Keratinocyte (primary cell): ENCODE measurements at regions not wholly inside any gene's neighbourhood (a gene's known extent, or its start where the extent isn't known, plus 50 kb on each side); places are given as distances from the start of the nearest gene placed in this dataset.

Source experiments
- DNase-seq: peaks from one replicate; pipeline ENCODE4 v3.0.0-alpha.2; 2011; ENCODE audit warnings: low read depth, missing footprints, low spot score
- FAIRE-seq: peaks from 2 replicates; lab custom pipeline; 2011; peaks lifted over from hg19 to GRCh38; lab: Jason Lieb, UNC
- H2AFZ ChIP-seq: 2 replicates; pipeline ENCODE4 v1.6.0; 2012; ENCODE audit warnings: low read length, control low read depth, inconsistent platforms; ENCODE audit not compliant: control insufficient read depth
- H3K27ac ChIP-seq: 2 replicates; pipeline ENCODE4 v1.5.1; 2011; ENCODE audit warnings: low read length; ENCODE audit not compliant: control insufficient read depth, insufficient read depth
- H3K27me3 ChIP-seq: 3 replicates; pipeline ENCODE4 v1.6.0; 2011; ENCODE audit warnings: low read length; ENCODE audit not compliant: control insufficient read depth, insufficient read depth; ENCODE audit errors: extremely low read depth
- H3K36me3 ChIP-seq, 2 experiments: 2 replicates in 1 of 2; 3 replicates in 1 of 2; pipeline ENCODE4 v1.5.1; 2011; ENCODE audit warnings: low read length in 2 of 2, mild to moderate bottlenecking in 1 of 2; ENCODE audit not compliant: control insufficient read depth in 2 of 2, insufficient read depth in 2 of 2; ENCODE audit errors: extremely low read depth in 1 of 2
- H3K4me1 ChIP-seq: 3 replicates; pipeline ENCODE4 v1.5.1; 2011; ENCODE audit warnings: low read length; ENCODE audit not compliant: control insufficient read depth, insufficient read depth; ENCODE audit errors: extremely low read depth
- H3K4me2 ChIP-seq: 3 replicates; pipeline ENCODE4 v1.6.0; 2011; ENCODE audit warnings: low read depth, low read length; ENCODE audit not compliant: control insufficient read depth, insufficient read depth; ENCODE audit errors: extremely low read depth
- H3K4me3 ChIP-seq, 3 experiments: fragments of 200-600 bp in 1 of 3; sonication (generic) in 1 of 3; 2 replicates in 2 of 3; 3 replicates in 1 of 3; pipeline ENCODE4 v1.5.1; 2011 to 2016; ENCODE audit warnings: low read length in 3 of 3, mild to moderate bottlenecking in 3 of 3, control low read depth in 2 of 3, inconsistent platforms in 1 of 3, low read depth in 1 of 3, mixed read lengths in 1 of 3, mixed run types in 1 of 3, moderate library complexity in 1 of 3; ENCODE audit not compliant: control insufficient read depth in 2 of 3, insufficient read depth in 2 of 3; ENCODE audit errors: extremely low read depth in 1 of 3
- H3K79me2 ChIP-seq: 2 replicates; pipeline ENCODE4 v1.6.0; 2012; ENCODE audit warnings: low read length; ENCODE audit not compliant: control insufficient read depth, insufficient read depth
- H3K9ac ChIP-seq: 3 replicates; pipeline ENCODE4 v1.6.0; 2011; ENCODE audit warnings: low read length; ENCODE audit not compliant: control insufficient read depth, insufficient read depth; ENCODE audit errors: extremely low read depth
- H3K9me1 ChIP-seq: 3 replicates; pipeline ENCODE4 v1.6.0; 2011; ENCODE audit warnings: low read length; ENCODE audit not compliant: control insufficient read depth, insufficient read depth; ENCODE audit errors: extremely low read depth
- H3K9me3 ChIP-seq: 2 replicates; pipeline ENCODE4 v1.5.1; 2012; ENCODE audit warnings: low read depth, low read length; ENCODE audit not compliant: control insufficient read depth
- H4K20me1 ChIP-seq: 3 replicates; pipeline ENCODE4 v1.6.0; 2011; ENCODE audit warnings: low read length; ENCODE audit not compliant: control insufficient read depth, insufficient read depth; ENCODE audit errors: extremely low read depth
- EZH2 ChIP-seq: IDR thresholded peaks from one replicate; pipeline ENCODE4 v1.6.1; 2012; ENCODE audit warnings: inconsistent platforms, mild to moderate bottlenecking, low read length, moderate library complexity
- dilution Hi-C: fragments of 300-500 bp; cut with MboI; formaldehyde crosslinking; loops from one replicate; pipeline ENCODE4 v1.7.0; 2020; ENCODE audit warnings: low sequenced_read_pairs; ENCODE audit not compliant: extremely low pct_ligation_motif_present
- TF ChIP-seq, protein P1 (sequence below), 3 experiments: IDR thresholded peaks in 1 of 3; conservative IDR thresholded peaks in 1 of 3; optimal IDR thresholded peaks in 1 of 3; 2 replicates in 2 of 3; 3 replicates in 1 of 3; pipeline versions ENCODE3 to v1.5.1; 2011; ENCODE audit warnings: low read length in 3 of 3, mild to moderate bottlenecking in 3 of 3, moderate library complexity in 2 of 3, control low read depth in 1 of 3, inconsistent platforms in 1 of 3; ENCODE audit not compliant: insufficient read depth in 2 of 3; ENCODE audit errors: extremely low read depth in 1 of 3

DNA sequence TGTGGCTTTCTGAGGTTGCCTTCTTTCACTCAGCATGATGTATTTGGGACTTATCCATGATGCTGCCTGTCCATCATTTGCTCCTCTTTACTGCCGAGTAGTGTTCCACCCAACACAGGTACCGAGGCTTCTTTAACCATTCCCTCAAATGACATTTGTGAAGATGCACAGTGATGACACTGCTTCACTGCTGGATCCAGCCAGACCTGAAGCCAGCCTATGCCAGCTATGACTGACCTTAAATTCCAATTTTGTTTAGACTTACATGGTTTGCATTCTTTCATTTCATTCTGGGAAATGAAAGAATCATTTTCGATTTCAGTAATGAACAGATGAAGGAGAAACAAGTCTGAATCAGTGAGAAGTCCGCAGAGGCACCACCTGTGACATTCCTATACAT is 271.0 kb downstream of the AACS start:
- H3K4me3 ChIP-seq: no peak overlapping the region

DNA sequence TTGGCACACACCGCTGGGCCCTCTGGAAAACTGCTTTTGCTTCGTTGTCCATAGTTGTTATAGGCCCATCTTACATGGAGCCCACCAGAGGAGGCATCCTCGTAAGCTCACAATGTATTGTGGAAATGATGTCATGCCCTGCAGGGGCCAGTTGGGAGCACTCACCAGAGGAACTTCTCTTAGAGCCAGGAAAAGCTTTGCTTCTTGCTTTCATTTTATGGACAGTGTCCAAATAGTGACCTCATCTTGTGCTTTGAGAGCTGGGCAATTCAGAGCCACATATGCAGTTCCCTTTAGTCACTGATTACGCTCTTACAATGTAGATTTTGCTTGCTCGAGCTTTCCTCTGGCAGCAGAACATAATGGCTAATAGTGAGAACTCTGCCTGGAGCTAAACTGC is 275.6 kb downstream of the AACS start:
- Histone ChIP-seq H3K9me1 (no peaks in the 10 kb centered on the region), H3K4me1 (no peaks in the 10 kb centered on the region), H3K36me3 (no peaks in the 10 kb centered on the region), H3K9me3 (no peaks in the 10 kb centered on the region), H3K9ac (no peak overlapping the region), H3K4me3 (no peak overlapping the region), H3K79me2 (no peaks in the 10 kb centered on the region), H4K20me1 (no peaks in the 10 kb centered on the region), H3K27me3 (no peaks in the 10 kb centered on the region), H2AFZ (no peak overlapping the region), H3K4me2 (no peak overlapping the region), H3K27ac (no peak overlapping the region)
- no peak for TF ChIP-seq EZH2
- TF ChIP-seq, protein P1, sequence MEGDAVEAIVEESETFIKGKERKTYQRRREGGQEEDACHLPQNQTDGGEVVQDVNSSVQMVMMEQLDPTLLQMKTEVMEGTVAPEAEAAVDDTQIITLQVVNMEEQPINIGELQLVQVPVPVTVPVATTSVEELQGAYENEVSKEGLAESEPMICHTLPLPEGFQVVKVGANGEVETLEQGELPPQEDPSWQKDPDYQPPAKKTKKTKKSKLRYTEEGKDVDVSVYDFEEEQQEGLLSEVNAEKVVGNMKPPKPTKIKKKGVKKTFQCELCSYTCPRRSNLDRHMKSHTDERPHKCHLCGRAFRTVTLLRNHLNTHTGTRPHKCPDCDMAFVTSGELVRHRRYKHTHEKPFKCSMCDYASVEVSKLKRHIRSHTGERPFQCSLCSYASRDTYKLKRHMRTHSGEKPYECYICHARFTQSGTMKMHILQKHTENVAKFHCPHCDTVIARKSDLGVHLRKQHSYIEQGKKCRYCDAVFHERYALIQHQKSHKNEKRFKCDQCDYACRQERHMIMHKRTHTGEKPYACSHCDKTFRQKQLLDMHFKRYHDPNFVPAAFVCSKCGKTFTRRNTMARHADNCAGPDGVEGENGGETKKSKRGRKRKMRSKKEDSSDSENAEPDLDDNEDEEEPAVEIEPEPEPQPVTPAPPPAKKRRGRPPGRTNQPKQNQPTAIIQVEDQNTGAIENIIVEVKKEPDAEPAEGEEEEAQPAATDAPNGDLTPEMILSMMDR (optimal IDR thresholded peaks at IDR 0.05 in 1 of 3, IDR thresholded peaks at IDR 0.05 in 1 of 3, conservative IDR thresholded peaks at IDR 0.05 in 1 of 3; ENCODE audit: extremely low read depth in 1 of 3, insufficient read depth in 2 of 3, low read length in 3 of 3): no peak
- no peak for DNase-seq
- FAIRE-seq: no peak
- dilution Hi-C loops: no loop called here

More for the DNA sequence above, 271.0 kb downstream of the AACS start:
- no peaks in the 10 kb centered on the region for H3K4me1 ChIP-seq
- H3K27me3 ChIP-seq: no peaks in the 10 kb centered on the region
- H3K9ac ChIP-seq: no peak overlapping the region
- no peaks in the 10 kb centered on the region for H3K36me3 ChIP-seq
- dilution Hi-C loops: no loop called here
- TF ChIP-seq, protein P1 (optimal IDR thresholded peaks at IDR 0.05 in 1 of 3, IDR thresholded peaks at IDR 0.05 in 1 of 3, conservative IDR thresholded peaks at IDR 0.05 in 1 of 3; ENCODE audit: extremely low read depth in 1 of 3, insufficient read depth in 2 of 3, low read length in 3 of 3): no peak
- no peak for TF ChIP-seq EZH2
- no peaks in the 10 kb centered on the region for H3K9me3 ChIP-seq
- FAIRE-seq: no peak
- no peak overlapping the region for H2AFZ ChIP-seq
- no peak overlapping the region for H3K4me2 ChIP-seq
- no peak overlapping the region for H3K27ac ChIP-seq
- H4K20me1 ChIP-seq: no peaks in the 10 kb centered on the region
- H3K79me2 ChIP-seq: no peaks in the 10 kb centered on the region
- no peak for DNase-seq
- H3K9me1 ChIP-seq: no peaks in the 10 kb centered on the region
